Adrenal gland (tissue), 9 donors: ENCODE measurements at regions not wholly inside any gene's neighbourhood (a gene's known extent, or its start where the extent isn't known, plus 50 kb on each side); places are given as distances from the start of the nearest gene placed in this dataset.
"Not testable (repeated sequence)": the region's sequence is repeated elsewhere in the genome, so short reads cannot be mapped to it uniquely, and the experiment has no call there.

Source experiments
- DNase-seq, 7 donors: peaks; one replicate each; pipeline ENCODE4 v3.0.0-alpha.2; 2019 to 2020
- H3K27ac ChIP-seq, 5 donors: fragments of 200-600 bp; sonication (generic) in 4 of 5; 1 replicate in 3 of 5; 2 replicates in 2 of 5; pipeline versions ENCODE4 v1.5.1 to v1.8.0; 2016 to 2020; ENCODE audit warnings: mild to moderate bottlenecking in 1 of 5
- H3K27me3 ChIP-seq: fragments of 200-600 bp; 2 replicates; pipeline ENCODE4 v1.8.0; 2021
- H3K36me3 ChIP-seq, 2 donors: fragments of 200-600 bp; replicated peaks in 1 of 2; 1 replicate in 1 of 2; 2 replicates in 1 of 2; pipeline versions ENCODE4 v1.5.1 to v1.8.0; 2018 to 2022
- H3K4me1 ChIP-seq, 2 donors: fragments of 200-600 bp; replicated peaks in 1 of 2; 1 replicate in 1 of 2; 2 replicates in 1 of 2; pipeline versions ENCODE4 v1.5.1 to v1.8.0; 2018 to 2021
- H3K4me3 ChIP-seq, 4 donors: fragments of 200-600 bp; sonication (generic) in 3 of 4; one replicate each; pipeline ENCODE4 v1.5.1; 2016 to 2018
- H3K9me3 ChIP-seq, 3 donors: fragments of 200-600 bp; sonication (generic) in 1 of 3; replicated peaks in 1 of 3; 1 replicate in 2 of 3; 2 replicates in 1 of 3; pipeline versions ENCODE4 v1.5.1 to v1.8.0; 2016 to 2021
- POLR2A ChIP-seq, 2 donors: fragments of 450-650 bp; IDR thresholded peaks; one replicate each; pipeline ENCODE4 v1.6.1; 2017; ENCODE audit warnings: antibody characterized with exemption in 2 of 2, mild to moderate bottlenecking in 2 of 2, moderate library complexity in 1 of 2
- WGBS, 4 donors: extraction: QIAGEN DNeasy Blood & Tissue Kit in 2 of 4; methylation state at CpG; one replicate each; pipeline versions ENCODE4 v1.1.5 to v1.1.7; 2013 to 2017; 5-methylcytosine and 5-hydroxymethylcytosine counted together
- intact Hi-C, 2 donors: fragments of 100-400 bp; cut with DNase I; formaldehyde crosslinking; loops; one replicate each; pipeline versions ENCODE4 v1.14.1 to v1.15.0; 2022 to 2023
- TF ChIP-seq, protein P1 (sequence below), 6 experiments: fragments of 450-650 bp in 4 of 6; fragments of 200-600 bp in 2 of 6; sonication (generic) in 1 of 6; IDR thresholded peaks; 1 replicate in 5 of 6; 2 replicates in 1 of 6; pipeline versions ENCODE4 v1.5.1 to v1.8.0; 2016 to 2021; ENCODE audit warnings: antibody characterized with exemption in 6 of 6, mild to moderate bottlenecking in 2 of 6, moderate library complexity in 1 of 6
- donor health status: healthy with polysubstance abuse.
- donor health status: Bipolar disorder and iron deficiency.
- donor health status: DM: yes; HTN: yes; CAD: no.
- donor health status: DM: no; HTN: no; CAD: no.
- donor health status: DM: no; HTN: no; CAD: no.

DNA sequence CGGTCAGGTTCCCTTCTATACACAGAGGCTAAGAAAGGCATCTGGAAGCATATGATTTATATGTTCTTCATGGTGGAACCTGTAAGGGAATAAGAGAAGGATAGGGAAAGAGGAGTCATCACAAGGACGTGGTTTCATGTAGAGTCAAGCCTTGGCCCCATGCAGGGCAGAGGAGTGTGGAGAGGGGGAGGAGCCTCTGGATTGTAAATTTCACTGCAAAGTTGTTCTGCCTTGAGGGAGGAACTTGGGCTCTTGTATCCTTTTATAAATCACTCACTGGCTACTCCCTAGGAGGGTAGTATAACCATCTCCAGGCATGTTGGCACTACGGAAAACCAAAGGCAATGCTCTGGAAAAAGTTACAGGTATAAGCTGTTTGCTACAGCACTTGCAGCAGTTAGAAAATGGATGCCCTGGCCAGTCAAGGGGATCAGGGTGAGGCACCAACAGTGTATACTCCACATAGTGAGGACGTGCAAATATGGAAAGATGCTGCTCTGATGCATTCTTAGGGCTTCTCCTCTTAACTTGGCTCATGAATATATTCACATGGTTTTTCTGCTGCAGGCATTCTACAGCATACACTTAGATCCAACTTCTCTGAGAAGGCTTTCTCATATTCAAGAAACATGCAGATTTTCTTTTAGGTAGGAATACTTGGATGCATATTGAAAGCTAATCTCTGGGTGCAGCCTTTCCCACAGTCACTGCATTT is 60.3 kb upstream of the ZNF81 start:
- H3K36me3 ChIP-seq, result no peaks in the 10 kb centered on the region
- H3K9me3 ChIP-seq, result no peaks in the 10 kb centered on the region
- no peak for DNase-seq
- H3K4me3 ChIP-seq, result no peak overlapping the region
- no peak for TF ChIP-seq POLR2A (IDR thresholded peaks at IDR 0.05)
- WGBS, 4 donors, result 50 to 60% (median 57%) methylated on average over 4 of the region's 4 CpGs
- no peaks in the 10 kb centered on the region for H3K27me3 ChIP-seq
- H3K27ac ChIP-seq, result no peak overlapping the region
- no peaks in the 10 kb centered on the region for H3K4me1 ChIP-seq
- intact Hi-C loops, result no loop called here

DNA sequence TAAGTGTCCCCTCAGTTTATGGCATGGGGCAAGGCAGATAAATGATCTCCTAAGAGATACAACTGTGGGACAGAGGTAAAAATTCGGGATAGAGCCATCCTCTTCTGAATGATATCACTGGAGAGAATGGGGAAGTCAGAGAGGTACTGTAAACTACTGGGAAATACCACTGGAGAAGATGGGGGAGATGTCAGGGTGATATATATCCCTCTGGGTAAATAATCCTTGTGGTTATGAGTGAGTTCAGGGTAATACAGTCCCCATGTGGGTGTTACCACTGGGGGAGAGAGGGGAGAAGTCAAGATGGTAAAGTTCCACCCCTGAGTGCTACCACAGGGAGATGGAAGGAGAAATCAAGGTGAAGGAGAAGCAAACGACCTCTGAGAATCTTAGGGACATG is 63.9 kb upstream of the ZNF81 start:
- TF ChIP-seq, protein P1, sequence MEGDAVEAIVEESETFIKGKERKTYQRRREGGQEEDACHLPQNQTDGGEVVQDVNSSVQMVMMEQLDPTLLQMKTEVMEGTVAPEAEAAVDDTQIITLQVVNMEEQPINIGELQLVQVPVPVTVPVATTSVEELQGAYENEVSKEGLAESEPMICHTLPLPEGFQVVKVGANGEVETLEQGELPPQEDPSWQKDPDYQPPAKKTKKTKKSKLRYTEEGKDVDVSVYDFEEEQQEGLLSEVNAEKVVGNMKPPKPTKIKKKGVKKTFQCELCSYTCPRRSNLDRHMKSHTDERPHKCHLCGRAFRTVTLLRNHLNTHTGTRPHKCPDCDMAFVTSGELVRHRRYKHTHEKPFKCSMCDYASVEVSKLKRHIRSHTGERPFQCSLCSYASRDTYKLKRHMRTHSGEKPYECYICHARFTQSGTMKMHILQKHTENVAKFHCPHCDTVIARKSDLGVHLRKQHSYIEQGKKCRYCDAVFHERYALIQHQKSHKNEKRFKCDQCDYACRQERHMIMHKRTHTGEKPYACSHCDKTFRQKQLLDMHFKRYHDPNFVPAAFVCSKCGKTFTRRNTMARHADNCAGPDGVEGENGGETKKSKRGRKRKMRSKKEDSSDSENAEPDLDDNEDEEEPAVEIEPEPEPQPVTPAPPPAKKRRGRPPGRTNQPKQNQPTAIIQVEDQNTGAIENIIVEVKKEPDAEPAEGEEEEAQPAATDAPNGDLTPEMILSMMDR (IDR thresholded peaks at IDR 0.05), result no peak
- TF ChIP-seq POLR2A (IDR thresholded peaks at IDR 0.05), result no peak
- Histone ChIP-seq H3K27ac (no peak overlapping the region), H3K4me1 (no peaks in the 10 kb centered on the region), H3K9me3 (no peaks in the 10 kb centered on the region), H3K36me3 (no peaks in the 10 kb centered on the region), H3K27me3 (no peaks in the 10 kb centered on the region), H3K4me3 (no peak overlapping the region)
- WGBS, 4 donors, result 26 to 68% (median 42%) methylated on average over 2 of the region's 2 CpGs
- intact Hi-C loops, result no loop called here
- no peak for DNase-seq

DNA sequence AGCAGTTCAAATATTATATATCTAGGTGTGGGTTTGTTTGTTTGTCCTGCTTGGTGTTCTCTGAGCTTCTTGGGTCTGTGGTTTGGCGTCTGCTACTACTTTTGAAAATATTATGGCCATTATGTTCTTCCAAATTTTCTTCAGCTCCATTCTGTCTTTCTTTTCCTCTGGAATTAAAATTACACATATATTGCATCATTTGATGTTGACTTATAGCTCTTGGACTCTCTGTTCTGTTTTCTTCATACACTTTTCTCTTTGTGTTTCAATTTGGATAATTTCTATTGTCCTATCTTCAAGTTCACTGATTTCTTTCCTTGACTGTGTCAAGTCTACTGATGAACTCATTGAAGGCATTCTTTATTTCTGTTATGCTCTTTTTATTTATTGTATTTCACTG is 65.2 kb upstream of the ZNF81 start:
- Histone ChIP-seq H3K9me3 (no peaks in the 10 kb centered on the region), H3K27ac (no peak overlapping the region), H3K27me3 (no peaks in the 10 kb centered on the region), H3K36me3 (no peaks in the 10 kb centered on the region), H3K4me1 (no peaks in the 10 kb centered on the region), H3K4me3 (no peak overlapping the region)
- no peak for DNase-seq
- intact Hi-C loops, result no loop called here
- TF ChIP-seq POLR2A (IDR thresholded peaks at IDR 0.05), result no peak
- TF ChIP-seq, protein P1 (IDR thresholded peaks at IDR 0.05), result no peak
- 79 to 95% (median 82%) methylated on average over 1 of the region's 1 CpG for WGBS, 4 donors

GRCh38 chrX:47762826-47763225 is 73.9 kb upstream of the ZNF81 start:
- WGBS, 4 donors, result 97 to 100% (median 100%) methylated on average over 1 of the region's 1 CpG
- DNase-seq, intact Hi-C loops, H3K4me1 ChIP-seq, H3K4me3 ChIP-seq, H3K27ac ChIP-seq, H3K36me3 ChIP-seq, H3K9me3 ChIP-seq, H3K27me3 ChIP-seq: not testable (repeated sequence)

DNA sequence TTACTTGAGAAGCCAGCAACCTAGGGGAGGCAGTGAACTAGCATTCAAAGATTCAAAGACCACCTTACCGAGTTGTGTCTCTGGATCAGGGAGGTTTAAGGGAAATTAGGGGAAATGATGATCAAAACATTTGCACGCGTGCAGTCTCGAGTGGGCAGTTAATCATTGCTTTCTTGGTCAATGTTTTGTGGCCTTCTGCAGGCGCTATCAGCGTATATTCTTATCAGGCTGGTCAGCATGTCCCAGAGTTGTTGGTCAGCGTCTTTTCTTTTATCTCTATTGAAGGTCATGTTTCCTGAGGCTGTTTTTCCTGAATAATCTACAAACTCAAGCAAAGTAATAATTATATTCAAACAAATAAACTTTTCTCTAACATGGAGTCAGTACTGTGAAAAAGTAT is 84.0 kb upstream of the ZNF81 start:
- TF ChIP-seq, protein P1 (IDR thresholded peaks at IDR 0.05), result no peak
- 19 to 39% (median 29%) methylated on average over 7 of the region's 7 CpGs for WGBS, 4 donors
- intact Hi-C loops, result no loop called here
- Histone ChIP-seq H3K27ac (peak overlapping the region in 2 of 5 donors; percentile 54 to 73), H3K27me3 (peaks cover 5% of the 10 kb centered on the region), H3K36me3 (no peaks in the 10 kb centered on the region), H3K4me3 (no peak overlapping the region), H3K9me3 (no peaks in the 10 kb centered on the region), H3K4me1 (no peaks in the 10 kb centered on the region)
- DNase-seq, result peak in 2 of 7 donors; percentile 18 to 37
